ENCODE measurements at regions not wholly inside any gene's neighbourhood (a gene's known extent, or its start where the extent isn't known, plus 50 kb on each side); places are given as distances from the start of the nearest gene placed in this dataset.

DNA sequence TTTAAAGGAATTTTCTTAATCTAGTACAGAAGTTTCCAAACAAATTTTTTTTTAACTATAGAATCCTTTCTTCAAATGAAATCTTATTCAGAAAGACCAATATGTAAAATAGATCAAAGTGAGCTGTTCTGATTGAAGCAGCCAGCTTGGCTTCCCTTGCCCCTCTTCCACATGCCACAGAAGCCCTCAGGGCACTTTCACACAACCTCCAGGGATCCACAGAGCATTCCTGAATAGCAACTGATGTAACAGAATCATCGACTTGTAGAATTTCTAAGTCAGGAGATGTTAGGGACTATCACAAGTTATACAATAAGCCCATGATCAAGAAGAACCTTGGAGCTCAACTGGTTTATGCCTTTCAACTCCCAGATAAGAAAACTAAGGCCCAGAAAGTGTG is 427.8 kb upstream of the C9orf72 start:
- TF ChIP-seq, protein P1, sequence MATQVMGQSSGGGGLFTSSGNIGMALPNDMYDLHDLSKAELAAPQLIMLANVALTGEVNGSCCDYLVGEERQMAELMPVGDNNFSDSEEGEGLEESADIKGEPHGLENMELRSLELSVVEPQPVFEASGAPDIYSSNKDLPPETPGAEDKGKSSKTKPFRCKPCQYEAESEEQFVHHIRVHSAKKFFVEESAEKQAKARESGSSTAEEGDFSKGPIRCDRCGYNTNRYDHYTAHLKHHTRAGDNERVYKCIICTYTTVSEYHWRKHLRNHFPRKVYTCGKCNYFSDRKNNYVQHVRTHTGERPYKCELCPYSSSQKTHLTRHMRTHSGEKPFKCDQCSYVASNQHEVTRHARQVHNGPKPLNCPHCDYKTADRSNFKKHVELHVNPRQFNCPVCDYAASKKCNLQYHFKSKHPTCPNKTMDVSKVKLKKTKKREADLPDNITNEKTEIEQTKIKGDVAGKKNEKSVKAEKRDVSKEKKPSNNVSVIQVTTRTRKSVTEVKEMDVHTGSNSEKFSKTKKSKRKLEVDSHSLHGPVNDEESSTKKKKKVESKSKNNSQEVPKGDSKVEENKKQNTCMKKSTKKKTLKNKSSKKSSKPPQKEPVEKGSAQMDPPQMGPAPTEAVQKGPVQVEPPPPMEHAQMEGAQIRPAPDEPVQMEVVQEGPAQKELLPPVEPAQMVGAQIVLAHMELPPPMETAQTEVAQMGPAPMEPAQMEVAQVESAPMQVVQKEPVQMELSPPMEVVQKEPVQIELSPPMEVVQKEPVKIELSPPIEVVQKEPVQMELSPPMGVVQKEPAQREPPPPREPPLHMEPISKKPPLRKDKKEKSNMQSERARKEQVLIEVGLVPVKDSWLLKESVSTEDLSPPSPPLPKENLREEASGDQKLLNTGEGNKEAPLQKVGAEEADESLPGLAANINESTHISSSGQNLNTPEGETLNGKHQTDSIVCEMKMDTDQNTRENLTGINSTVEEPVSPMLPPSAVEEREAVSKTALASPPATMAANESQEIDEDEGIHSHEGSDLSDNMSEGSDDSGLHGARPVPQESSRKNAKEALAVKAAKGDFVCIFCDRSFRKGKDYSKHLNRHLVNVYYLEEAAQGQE (IDR thresholded peaks at IDR 0.05; ENCODE audit: low read depth), result no peak
- TF ChIP-seq YY1 (IDR thresholded peaks at IDR 0.05; ENCODE audit: extremely low read depth, insufficient replicate concordance, low read depth, low read length) (no peak), POLR2A (IDR thresholded peaks at IDR 0.05; ENCODE audit: borderline replicate concordance, extremely low read depth, insufficient read depth, insufficient read length) (no peak)
- H3K36me3 ChIP-seq (ENCODE audit: control insufficient read depth in 1 of 2, insufficient read depth in 2 of 2, low read length in 2 of 2), result no peaks in the 10 kb centered on the region
- no peak overlapping the region for H3K4me3 ChIP-seq (replicated peaks in 1 of 2; ENCODE audit: low read depth in 1 of 2, low read length in 2 of 2)
- ATAC-seq (no peak), DNase-seq (ENCODE audit: low read depth, low spot score) (no peak)
- H3K4me1 ChIP-seq (ENCODE audit: control insufficient read depth in 1 of 2, insufficient read depth in 2 of 2, low read length in 2 of 2), result no peaks in the 10 kb centered on the region
- ChIA-PET CTCF (no interaction called here), RAD21 (ENCODE audit: low non-redundant PET in 1 of 2, low total read pairs in 2 of 2, uncharacterized antibody in 2 of 2, unreplicated experiment in 2 of 2) (no interaction called here), POLR2A (no interaction called here)
- no peak overlapping the region for H3K27ac ChIP-seq (ENCODE audit: low read depth, low read length)
- H3K9me3 ChIP-seq (ENCODE audit: control insufficient read depth in 1 of 2, insufficient read depth in 1 of 2, low read depth in 1 of 2, low read length in 2 of 2), result peaks cover 0 to 5% of the 10 kb centered on the region in 2 experiments; a peak in 1 of 4 replicates
- BruUV-seq (replicated peaks), result no TSS peak
- no peak overlapping the region for H3K9ac ChIP-seq (ENCODE audit: low read length)
- H3K9me2 ChIP-seq (ENCODE audit: insufficient read depth), result no peaks in the 10 kb centered on the region
- H3K79me2 ChIP-seq (ENCODE audit: insufficient read depth, low read length), result no peaks in the 10 kb centered on the region
- H3K27me3 ChIP-seq (ENCODE audit: insufficient read depth, low read length), result no peaks in the 10 kb centered on the region
- H3K4me2 ChIP-seq (ENCODE audit: low read length), result no peak overlapping the region
- intact Hi-C loops (cut with micrococcal nuclease), result no loop called here
- H4K20me1 ChIP-seq (ENCODE audit: insufficient read depth), result no peaks in the 10 kb centered on the region
- H2AFZ ChIP-seq (ENCODE audit: low read depth, low read length, poor library complexity, severe bottlenecking), result no peak overlapping the region

DNA sequence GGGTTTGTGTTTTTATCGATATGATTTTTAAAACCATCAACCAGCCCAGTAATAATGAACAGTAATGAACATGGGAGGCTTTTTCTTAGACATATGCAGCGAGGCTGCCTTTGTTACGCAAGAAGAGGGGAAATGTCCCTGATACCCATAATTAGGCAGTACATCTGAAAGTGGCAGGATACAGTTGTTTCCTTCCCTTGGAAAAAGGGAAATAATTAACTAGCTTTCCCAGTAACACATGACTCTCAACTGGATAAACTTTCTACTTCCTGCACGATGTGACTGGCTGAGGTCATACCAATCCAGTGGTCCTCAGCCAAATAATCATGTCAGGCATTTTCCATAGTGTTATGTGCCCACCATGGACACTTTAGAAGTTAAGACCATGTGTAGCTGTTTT is 431.6 kb upstream of the C9orf72 start:
- H3K9me3 ChIP-seq (ENCODE audit: control insufficient read depth in 1 of 2, insufficient read depth in 1 of 2, low read depth in 1 of 2, low read length in 2 of 2), result peaks cover 0 to 5% of the 10 kb centered on the region in 2 experiments; a peak in 1 of 4 replicates
- H3K4me3 ChIP-seq (replicated peaks in 1 of 2; ENCODE audit: low read depth in 1 of 2, low read length in 2 of 2), result no peak overlapping the region
- no peaks in the 10 kb centered on the region for H3K27me3 ChIP-seq (ENCODE audit: insufficient read depth, low read length)
- ChIA-PET CTCF (no interaction called here), POLR2A (no interaction called here), RAD21 (ENCODE audit: low non-redundant PET in 1 of 2, low total read pairs in 2 of 2, uncharacterized antibody in 2 of 2, unreplicated experiment in 2 of 2) (no interaction called here)
- no peak overlapping the region for H3K9ac ChIP-seq (ENCODE audit: low read length)
- no peak for ATAC-seq
- BruUV-seq (replicated peaks), result no TSS peak
- no peaks in the 10 kb centered on the region for H3K4me1 ChIP-seq (ENCODE audit: control insufficient read depth in 1 of 2, insufficient read depth in 2 of 2, low read length in 2 of 2)
- H3K27ac ChIP-seq (ENCODE audit: low read depth, low read length), result no peak overlapping the region
- intact Hi-C loops (cut with micrococcal nuclease), result no loop called here
- no peaks in the 10 kb centered on the region for H3K36me3 ChIP-seq (ENCODE audit: control insufficient read depth in 1 of 2, insufficient read depth in 2 of 2, low read length in 2 of 2)
- no peak for DNase-seq (ENCODE audit: low read depth, low spot score)
- no peaks in the 10 kb centered on the region for H3K9me2 ChIP-seq (ENCODE audit: insufficient read depth)
- no peaks in the 10 kb centered on the region for H3K79me2 ChIP-seq (ENCODE audit: insufficient read depth, low read length)
- H4K20me1 ChIP-seq (ENCODE audit: insufficient read depth), result no peaks in the 10 kb centered on the region
- H2AFZ ChIP-seq (ENCODE audit: low read depth, low read length, poor library complexity, severe bottlenecking), result no peak overlapping the region
- no peak overlapping the region for H3K4me2 ChIP-seq (ENCODE audit: low read length)
- TF ChIP-seq ELF1 (IDR thresholded peaks at IDR 0.05; ENCODE audit: borderline replicate concordance, low read depth), result no peak
- TF ChIP-seq YY1 (IDR thresholded peaks at IDR 0.05; ENCODE audit: extremely low read depth, insufficient replicate concordance, low read depth, low read length), result no peak
- TF ChIP-seq, protein P1 (IDR thresholded peaks at IDR 0.05; ENCODE audit: low read depth), result no peak
- no peak for TF ChIP-seq SIN3A (IDR thresholded peaks at IDR 0.05; ENCODE audit: low read depth)
- TF ChIP-seq, protein P2, sequence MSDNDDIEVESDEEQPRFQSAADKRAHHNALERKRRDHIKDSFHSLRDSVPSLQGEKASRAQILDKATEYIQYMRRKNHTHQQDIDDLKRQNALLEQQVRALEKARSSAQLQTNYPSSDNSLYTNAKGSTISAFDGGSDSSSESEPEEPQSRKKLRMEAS (IDR thresholded peaks at IDR 0.05), result no peak
- TF ChIP-seq POLR2A (IDR thresholded peaks at IDR 0.05; ENCODE audit: borderline replicate concordance, extremely low read depth, insufficient read depth, insufficient read length), result no peak
- TF ChIP-seq EGR1 (IDR thresholded peaks at IDR 0.05; ENCODE audit: low read depth), result no peak
- TF ChIP-seq CEBPB (IDR thresholded peaks at IDR 0.05; ENCODE audit: low read depth), result no peak
- TF ChIP-seq SRF (IDR thresholded peaks at IDR 0.05; ENCODE audit: low read depth), result no peak
- no peak for TF ChIP-seq ZFX (IDR thresholded peaks at IDR 0.05)
- no peak for TF ChIP-seq POLR2AphosphoS5 (IDR thresholded peaks at IDR 0.05; ENCODE audit: low read depth, low read length)
- no peak for TF ChIP-seq RAD21 (IDR thresholded peaks at IDR 0.05; ENCODE audit: low read depth)
